HEK293 (cell line): ENCODE measurements at regions not wholly inside any gene's neighbourhood (a gene's known extent, or its start where the extent isn't known, plus 50 kb on each side); places are given as distances from the start of the nearest gene placed in this dataset.

ENCODE experiments used
- CTCF ChIP-seq: fragments of 450-650 bp; formaldehyde crosslinking; IDR thresholded peaks from 2 replicates; pipeline ENCODE4 v1.5.1; 2016; ENCODE audit warnings: missing biosample characterization, missing genetic modification characterization
- GLI2 ChIP-seq: fragments of 450-650 bp; formaldehyde crosslinking; IDR thresholded peaks from 2 replicates; pipeline ENCODE4; 2017; ENCODE audit warnings: missing biosample characterization, missing genetic modification characterization, low read depth, borderline replicate concordance
- ZEB2 ChIP-seq: fragments of 450-650 bp; formaldehyde crosslinking; IDR thresholded peaks from 2 replicates; pipeline ENCODE4 v1.5.1; 2016; ENCODE audit warnings: missing biosample characterization, missing genetic modification characterization
- ZFHX2 ChIP-seq: fragments of 450-650 bp; formaldehyde crosslinking; conservative IDR thresholded peaks from 2 replicates; pipeline ENCODE4 v1.5.1; 2016; ENCODE audit warnings: missing biosample characterization, missing genetic modification characterization
- ZFP37 ChIP-seq: fragments of 450-650 bp; formaldehyde crosslinking; IDR thresholded peaks from 2 replicates; pipeline ENCODE4 v1.5.1; 2016; ENCODE audit warnings: missing biosample characterization, missing genetic modification characterization
- ZNF121 ChIP-seq: fragments of 450-650 bp; formaldehyde crosslinking; IDR thresholded peaks from 2 replicates; pipeline ENCODE4 v1.5.1; 2016; ENCODE audit warnings: missing biosample characterization, missing genetic modification characterization
- ZNF132 ChIP-seq: fragments of 450-650 bp; formaldehyde crosslinking; IDR thresholded peaks from 2 replicates; pipeline ENCODE4 v1.5.1; 2017; ENCODE audit warnings: missing biosample characterization, missing genetic modification characterization, borderline replicate concordance
- ZNF202 ChIP-seq: fragments of 450-650 bp; formaldehyde crosslinking; IDR thresholded peaks from 2 replicates; pipeline ENCODE4 v1.5.1; 2016; ENCODE audit warnings: missing biosample characterization, missing genetic modification characterization, borderline replicate concordance
- ZNF292 ChIP-seq: fragments of 450-650 bp; formaldehyde crosslinking; IDR thresholded peaks from 2 replicates; pipeline ENCODE4 v1.5.1; 2016; ENCODE audit warnings: low read depth, missing biosample characterization, missing genetic modification characterization, borderline replicate concordance
- ZNF610 ChIP-seq: fragments of 450-650 bp; formaldehyde crosslinking; IDR thresholded peaks from 2 replicates; pipeline ENCODE4 v1.5.1; 2016; ENCODE audit warnings: missing biosample characterization, missing genetic modification characterization, borderline replicate concordance
- ZNF76 ChIP-seq: fragments of 450-650 bp; formaldehyde crosslinking; IDR thresholded peaks from 2 replicates; pipeline ENCODE4; 2016; ENCODE audit warnings: low read depth, missing biosample characterization, missing genetic modification characterization, borderline replicate concordance
- ZNF776 ChIP-seq: fragments of 450-650 bp; formaldehyde crosslinking; IDR thresholded peaks from 2 replicates; pipeline ENCODE4 v1.5.0; 2017; ENCODE audit warnings: missing biosample characterization, missing genetic modification characterization, borderline replicate concordance

GRCh38 chr6:86822747-86823146 is 114.6 kb upstream of the HTR1E start:
- TF ChIP-seq ZNF610 (tag by site-specific recombination) (no peak), CTCF (no peak), ZNF202 (tag by site-specific recombination) (no peak), ZFP37 (tag by site-specific recombination) (no peak), ZNF121 (tag by site-specific recombination) (no peak), ZEB2 (tag by site-specific recombination) (no peak), ZNF132 (tag by site-specific recombination) (no peak), GLI2 (tag by site-specific recombination) (no peak), ZNF776 (tag by site-specific recombination) (no peak), ZNF292 (no peak), ZNF76 (tag by site-specific recombination) (no peak), ZFHX2 (tag by site-specific recombination) (no peak)
